GM19238 (cell line): ENCODE measurements at regions not wholly inside any gene's neighbourhood (a gene's known extent, or its start where the extent isn't known, plus 50 kb on each side); places are given as distances from the start of the nearest gene placed in this dataset.

Experiments used
- DNase-seq: peaks from one replicate; pipeline ENCODE4 v3.0.0; 2011; ENCODE audit warnings: low spot score; ENCODE audit not compliant: insufficient read length

DNA sequence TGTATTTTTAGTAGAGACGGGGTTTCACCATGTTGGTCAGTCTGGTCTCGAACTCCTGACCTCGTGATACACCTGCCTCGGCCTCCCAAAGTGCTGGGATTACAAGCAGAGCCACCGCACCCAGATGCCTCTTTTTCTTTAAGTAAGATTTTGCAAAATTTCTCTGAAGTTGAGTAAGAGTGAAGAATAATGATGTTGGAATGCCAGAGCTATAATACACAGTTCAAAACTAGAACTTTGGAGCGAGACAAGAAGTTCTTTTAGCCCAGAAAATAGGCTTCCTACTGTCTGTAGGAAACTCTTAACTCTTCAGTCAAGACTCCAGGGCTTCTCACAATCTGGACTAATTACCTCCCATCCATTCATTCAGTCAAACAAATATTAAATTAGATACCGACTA lies 51.4 kb downstream of the MARCHF4 start:
- no peak for DNase-seq

DNA sequence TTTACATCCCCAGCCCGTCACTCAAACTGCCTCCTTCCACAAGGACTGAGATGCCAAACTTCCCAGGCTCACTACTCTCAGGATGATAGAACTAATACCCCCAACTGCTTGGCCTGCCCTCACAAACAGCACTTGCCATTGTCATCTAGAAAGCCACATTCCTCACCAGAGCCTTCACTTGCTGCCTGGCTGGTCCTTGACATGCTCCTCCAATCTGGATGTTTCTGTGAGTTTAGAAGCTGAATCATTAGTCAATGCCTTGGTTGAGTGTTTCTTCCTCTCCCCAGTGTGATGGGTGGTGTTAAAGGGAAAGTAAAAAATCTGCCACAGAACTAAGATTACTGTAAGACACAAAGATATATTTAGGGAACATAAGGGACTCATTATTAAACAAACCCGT lies 52.5 kb downstream of the MARCHF4 start:
- no peak for DNase-seq

DNA sequence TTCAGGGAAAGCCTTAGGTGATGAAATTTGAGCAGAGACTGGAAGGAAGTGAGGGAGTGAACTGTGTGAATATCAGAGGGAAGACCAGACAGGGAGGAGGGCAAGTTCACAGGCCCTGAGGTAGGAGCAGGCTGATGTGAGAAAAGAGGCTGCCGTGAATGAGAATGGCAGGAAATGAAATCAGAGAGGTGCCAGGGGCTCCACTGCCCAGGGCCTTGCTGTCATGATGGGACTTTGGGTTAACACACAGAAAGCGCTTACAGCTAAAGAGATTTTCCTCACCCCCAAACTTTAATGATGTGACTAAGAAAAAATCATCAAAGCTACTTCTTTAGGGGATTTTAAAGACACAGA lies 53.8 kb downstream of the MARCHF4 start:
- DNase-seq: no peak

DNA sequence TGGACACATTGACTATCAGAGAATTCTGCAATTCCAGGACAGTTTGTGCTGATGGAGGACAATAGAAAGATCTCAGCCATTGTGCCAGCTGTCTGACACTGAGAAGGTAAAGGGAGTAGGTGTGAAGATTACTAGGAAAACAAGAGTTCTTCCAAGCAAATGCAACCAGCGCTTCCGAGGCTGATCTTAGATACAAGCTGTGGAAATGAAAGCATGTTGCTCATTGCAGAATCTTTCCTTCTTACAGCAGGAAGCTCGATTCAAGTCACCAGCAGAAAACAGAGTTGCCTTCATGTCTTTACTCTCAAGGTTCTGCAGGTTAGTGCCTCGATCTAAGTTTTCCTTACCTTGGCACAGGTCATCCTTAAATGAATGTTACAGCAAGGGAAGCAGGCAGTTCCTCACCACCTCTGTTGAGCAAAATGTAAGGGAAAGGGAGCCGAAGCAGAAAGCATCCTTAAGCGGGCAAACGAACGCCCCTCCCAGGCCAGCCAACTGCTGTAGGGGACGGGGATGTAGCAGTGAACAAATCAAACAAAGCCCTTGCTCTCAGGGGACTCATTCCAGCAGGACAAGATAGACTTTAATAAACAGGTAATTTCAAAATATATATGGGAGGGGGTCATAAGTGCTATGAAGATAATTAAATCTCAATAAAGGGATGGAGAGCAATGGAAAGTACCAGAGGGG lies 54.3 kb downstream of the MARCHF4 start:
- DNase-seq: no peak

GRCh38 chr2:216316743-216317142 lies 55.5 kb downstream of the MARCHF4 start:
- no peak for DNase-seq

DNA sequence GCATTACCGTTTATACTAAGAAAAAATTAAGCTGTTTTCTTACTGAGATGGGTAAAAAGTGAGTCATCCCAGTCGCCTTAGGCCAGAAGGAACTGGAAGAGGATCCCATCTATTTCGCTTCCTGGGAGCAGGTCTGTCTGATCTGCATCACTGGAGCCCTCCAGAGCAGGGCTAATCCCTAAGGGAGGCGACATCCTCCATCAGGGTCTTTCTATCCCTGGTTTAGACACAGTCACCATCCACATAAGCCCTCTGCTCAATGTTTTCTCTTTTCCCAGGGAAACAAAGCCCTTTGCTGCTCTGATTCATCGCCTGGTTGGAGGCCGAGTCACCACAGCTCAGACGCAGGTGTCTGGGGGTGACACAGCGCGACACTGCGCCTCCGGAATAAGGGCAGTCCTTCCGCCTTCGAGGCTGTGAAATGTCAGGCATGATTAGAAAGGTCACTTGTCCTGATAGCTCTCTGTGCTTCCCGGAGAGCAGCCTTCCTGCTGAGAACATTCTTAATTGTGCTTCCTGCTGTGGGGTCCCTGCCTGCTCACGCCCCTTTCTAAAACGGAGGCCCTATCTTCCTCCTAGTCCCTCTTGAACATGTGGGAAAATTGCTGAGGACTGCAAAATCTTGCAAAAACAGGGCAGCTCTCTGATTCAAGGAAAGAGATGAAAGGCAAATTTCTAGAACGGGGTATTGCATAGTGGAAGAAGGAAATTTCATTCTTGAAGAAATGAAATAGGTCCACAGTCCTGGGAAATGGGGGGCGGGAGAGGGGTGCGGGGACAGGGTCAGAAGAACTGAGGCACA lies 56.3 kb downstream of the MARCHF4 start:
- DNase-seq: no peak

- DNase-seq: no peak
Observed at GRCh38 chr2:216312441-216312840, 59.8 kb downstream of the MARCHF4 start.

DNA sequence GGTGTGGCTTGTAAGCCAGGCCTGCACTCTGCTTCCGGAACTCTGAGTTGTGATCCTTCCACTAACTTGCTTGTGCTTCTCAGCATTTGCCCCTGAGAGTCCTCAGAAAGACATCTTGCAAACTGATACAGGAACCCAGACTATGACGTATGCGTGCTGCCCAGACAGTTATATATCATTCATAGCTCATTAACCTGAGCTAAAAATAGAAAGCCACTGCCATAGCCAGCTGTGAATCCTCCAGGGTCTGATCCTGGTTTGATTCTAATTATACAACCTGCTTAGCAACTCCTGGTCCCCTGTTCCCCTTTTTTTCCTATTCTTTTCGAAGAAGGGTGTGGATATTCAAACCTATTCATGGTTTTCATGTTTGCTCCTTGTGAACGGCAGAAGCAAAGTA lies 63.7 kb downstream of the MARCHF4 start:
- no peak for DNase-seq

GRCh38 chr2:216307496-216307895 lies 64.8 kb downstream of the MARCHF4 start:
- DNase-seq: no peak

GRCh38 chr2:216306868-216307267 lies 65.4 kb downstream of the MARCHF4 start:
- DNase-seq: no peak

DNA sequence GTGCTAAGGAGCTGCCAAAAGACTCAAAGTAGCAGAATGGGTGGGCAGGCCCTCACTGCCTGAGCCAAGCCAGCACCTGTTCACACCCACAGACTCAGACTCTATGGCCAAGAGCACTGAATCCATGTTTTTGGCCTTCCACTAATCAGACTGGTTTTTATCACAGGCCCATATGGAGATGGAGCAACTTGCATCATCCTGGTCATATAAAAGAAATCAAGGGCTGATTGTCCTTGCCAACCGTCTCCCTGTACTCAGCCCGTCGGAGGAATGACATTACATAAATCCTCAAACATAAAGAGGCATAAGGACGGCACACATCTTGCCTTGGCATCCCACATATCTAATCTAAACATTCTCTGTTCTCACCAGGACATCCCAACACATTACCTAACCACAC lies 66.7 kb downstream of the MARCHF4 start:
- no peak for DNase-seq

GRCh38 chr2:216302981-216303676 lies 69.2 kb downstream of the MARCHF4 start:
- no peak for DNase-seq

GRCh38 chr2:216300906-216301305 lies 71.4 kb downstream of the MARCHF4 start:
- no peak for DNase-seq

- no peak for DNase-seq
Observed at GRCh38 chr2:216299588-216299987, 72.7 kb downstream of the MARCHF4 start.

DNA sequence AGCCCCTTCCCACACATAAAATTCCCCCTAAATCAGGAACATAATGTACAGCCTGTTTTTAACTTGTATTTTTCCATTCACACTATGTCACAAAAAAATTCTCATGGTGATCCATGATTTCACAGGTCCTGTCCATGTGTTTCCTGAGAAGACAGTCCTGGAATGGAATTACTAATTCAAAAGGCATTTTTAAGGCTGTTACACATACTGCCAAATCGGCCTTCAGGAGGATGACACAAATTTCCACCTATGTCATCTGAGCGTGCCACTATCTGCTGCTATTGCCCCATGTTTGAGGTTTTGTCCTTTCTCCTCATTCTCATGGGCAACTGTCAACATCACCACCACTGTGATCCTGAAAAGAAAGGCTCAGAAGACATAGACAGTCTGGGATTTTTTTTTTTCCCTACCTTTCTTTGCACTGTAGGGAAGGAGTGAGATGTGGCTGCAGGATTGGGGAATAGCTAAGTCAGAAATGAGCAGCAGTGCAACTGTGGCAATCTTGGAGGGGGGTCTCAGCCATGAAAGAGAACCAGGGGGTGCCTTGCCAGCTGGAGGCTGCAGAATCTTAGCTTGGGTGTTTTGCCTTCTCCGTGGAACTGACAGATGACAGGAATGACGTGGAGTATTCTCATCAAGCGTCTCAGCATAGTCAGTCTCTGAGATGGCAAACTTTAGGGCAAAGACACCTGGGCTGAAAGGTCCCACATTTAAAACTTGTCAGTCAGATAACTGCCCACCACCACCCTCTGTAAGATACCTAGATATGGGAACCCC lies 73.4 kb downstream of the MARCHF4 start:
- no peak for DNase-seq

DNA sequence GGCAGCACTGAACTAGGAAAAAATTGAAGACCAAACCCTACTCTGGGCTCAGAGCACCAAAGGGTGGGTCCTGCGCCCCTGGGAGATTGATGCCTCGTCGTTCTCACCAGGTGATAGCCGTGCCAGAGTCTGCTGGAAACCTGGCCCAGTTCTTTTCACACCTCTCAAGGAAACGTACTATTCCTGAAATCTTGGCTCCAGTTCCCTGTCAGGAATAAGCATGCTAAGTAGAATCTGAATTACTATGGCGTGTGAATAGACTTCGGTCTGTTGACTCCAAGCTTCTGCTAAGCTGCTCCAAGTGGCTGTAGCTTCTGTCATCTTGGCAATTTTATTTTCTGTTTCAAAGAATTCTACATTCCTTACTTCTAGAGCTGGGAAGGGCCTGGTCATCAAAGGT lies 75.4 kb downstream of the MARCHF4 start:
- DNase-seq: no peak

- DNase-seq: no peak
Observed at GRCh38 chr2:216294305-216294704, 78.0 kb downstream of the MARCHF4 start.

GRCh38 chr2:216293883-216294282 lies 78.4 kb downstream of the MARCHF4 start:
- DNase-seq: no peak

- no peak for DNase-seq
Observed at GRCh38 chr2:216292886-216293301, 79.4 kb downstream of the MARCHF4 start.

DNA sequence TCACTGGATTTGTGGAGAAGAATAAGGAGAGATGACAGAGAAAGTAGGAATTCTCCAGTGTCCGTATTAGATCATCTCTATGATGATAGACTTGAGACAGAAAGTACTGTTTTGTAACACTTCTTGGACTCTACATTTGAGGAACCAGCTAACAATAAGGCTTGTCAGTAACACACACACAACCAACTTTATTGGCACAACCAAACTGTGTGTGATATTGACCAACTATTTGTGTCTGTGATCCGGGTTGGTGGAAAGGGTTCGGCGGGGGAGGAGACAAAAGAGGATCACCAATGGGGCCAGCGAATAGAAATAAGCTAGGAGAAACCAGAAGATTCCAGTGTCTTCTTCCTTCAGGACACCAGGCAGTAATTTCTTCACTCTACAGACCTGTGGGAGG lies 79.8 kb downstream of the MARCHF4 start:
- no peak for DNase-seq

GRCh38 chr2:216289470-216289869 lies 82.8 kb downstream of the MARCHF4 start:
- DNase-seq: no peak

DNA sequence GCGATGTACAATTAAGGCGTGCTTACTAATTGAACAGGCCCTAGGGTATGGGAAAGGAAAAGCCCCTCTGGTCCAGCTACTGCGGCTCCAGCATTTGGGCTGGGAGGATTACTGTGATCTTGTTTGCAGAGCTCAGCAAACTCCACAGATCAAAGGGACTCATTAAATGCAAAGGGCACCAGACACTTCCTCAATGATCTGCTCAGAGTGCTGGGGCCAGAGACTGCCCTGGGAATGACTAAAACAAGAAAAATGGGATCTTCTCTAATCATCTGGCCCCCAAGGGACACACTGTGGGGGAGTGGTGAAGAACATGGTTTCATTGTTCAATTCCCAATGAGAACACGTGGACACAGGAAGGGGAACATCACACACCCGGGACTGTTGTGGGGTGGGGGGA lies 85.0 kb downstream of the MARCHF4 start:
- no peak for DNase-seq
